ENCODE measurements at regions not wholly inside any gene's neighbourhood (a gene's known extent, or its start where the extent isn't known, plus 50 kb on each side); places are given as distances from the start of the nearest gene placed in this dataset.

- no peak for TF ChIP-seq POLR2A (IDR thresholded peaks at IDR 0.05)
- TF ChIP-seq, protein P1, sequence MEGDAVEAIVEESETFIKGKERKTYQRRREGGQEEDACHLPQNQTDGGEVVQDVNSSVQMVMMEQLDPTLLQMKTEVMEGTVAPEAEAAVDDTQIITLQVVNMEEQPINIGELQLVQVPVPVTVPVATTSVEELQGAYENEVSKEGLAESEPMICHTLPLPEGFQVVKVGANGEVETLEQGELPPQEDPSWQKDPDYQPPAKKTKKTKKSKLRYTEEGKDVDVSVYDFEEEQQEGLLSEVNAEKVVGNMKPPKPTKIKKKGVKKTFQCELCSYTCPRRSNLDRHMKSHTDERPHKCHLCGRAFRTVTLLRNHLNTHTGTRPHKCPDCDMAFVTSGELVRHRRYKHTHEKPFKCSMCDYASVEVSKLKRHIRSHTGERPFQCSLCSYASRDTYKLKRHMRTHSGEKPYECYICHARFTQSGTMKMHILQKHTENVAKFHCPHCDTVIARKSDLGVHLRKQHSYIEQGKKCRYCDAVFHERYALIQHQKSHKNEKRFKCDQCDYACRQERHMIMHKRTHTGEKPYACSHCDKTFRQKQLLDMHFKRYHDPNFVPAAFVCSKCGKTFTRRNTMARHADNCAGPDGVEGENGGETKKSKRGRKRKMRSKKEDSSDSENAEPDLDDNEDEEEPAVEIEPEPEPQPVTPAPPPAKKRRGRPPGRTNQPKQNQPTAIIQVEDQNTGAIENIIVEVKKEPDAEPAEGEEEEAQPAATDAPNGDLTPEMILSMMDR (IDR thresholded peaks at IDR 0.05) = no peak
These were observed 348.2 kb upstream of the DUSP10 start for GRCh38 chr1:222090103-222090502.
